ENCODE measurements at regions not wholly inside any gene's neighbourhood (a gene's known extent, or its start where the extent isn't known, plus 50 kb on each side); places are given as distances from the start of the nearest gene placed in this dataset.

GRCh38 chr20:7437311-7437710, 502.9 kb downstream of the HAO1 start:
- TF ChIP-seq BACH2 (CRISPR knock-in tag; IDR thresholded peaks at IDR 0.05; ENCODE audit: borderline replicate concordance) (no peak), ZFP30 (CRISPR knock-in tag; IDR thresholded peaks at IDR 0.05) (no peak), ZFP3 (CRISPR knock-in tag; IDR thresholded peaks at IDR 0.05) (no peak), ARNTL (CRISPR knock-in tag; IDR thresholded peaks at IDR 0.05; ENCODE audit: borderline replicate concordance, low read depth) (no peak), CREB5 (CRISPR knock-in tag; IDR thresholded peaks at IDR 0.05; ENCODE audit: low read depth) (no peak), PATZ1 (CRISPR knock-in tag; IDR thresholded peaks at IDR 0.05; ENCODE audit: borderline replicate concordance) (no peak)
- TF ChIP-seq, protein P1, sequence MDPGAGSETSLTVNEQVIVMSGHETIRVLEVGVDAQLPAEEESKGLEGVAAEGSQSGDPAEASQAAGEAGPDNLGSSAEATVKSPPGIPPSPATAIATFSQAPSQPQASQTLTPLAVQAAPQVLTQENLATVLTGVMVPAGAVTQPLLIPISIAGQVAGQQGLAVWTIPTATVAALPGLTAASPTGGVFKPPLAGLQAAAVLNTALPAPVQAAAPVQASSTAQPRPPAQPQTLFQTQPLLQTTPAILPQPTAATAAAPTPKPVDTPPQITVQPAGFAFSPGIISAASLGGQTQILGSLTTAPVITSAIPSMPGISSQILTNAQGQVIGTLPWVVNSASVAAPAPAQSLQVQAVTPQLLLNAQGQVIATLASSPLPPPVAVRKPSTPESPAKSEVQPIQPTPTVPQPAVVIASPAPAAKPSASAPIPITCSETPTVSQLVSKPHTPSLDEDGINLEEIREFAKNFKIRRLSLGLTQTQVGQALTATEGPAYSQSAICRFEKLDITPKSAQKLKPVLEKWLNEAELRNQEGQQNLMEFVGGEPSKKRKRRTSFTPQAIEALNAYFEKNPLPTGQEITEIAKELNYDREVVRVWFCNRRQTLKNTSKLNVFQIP (CRISPR knock-in tag; IDR thresholded peaks at IDR 0.05; ENCODE audit: borderline replicate concordance, low read depth), result no peak

Data from SK-N-SH treated with all-trans-retinoic acid at 6 μM for 48 hours (cell line).